Embryonic facial prominence (tissue), 1 donor: ENCODE measurements at regions not wholly inside any gene's neighbourhood (a gene's known extent, or its start where the extent isn't known, plus 50 kb on each side); places are given as distances from the start of the nearest gene placed in this dataset.
"Not testable (repeated sequence)": the region's sequence is repeated elsewhere in the genome, so short reads cannot be mapped to it uniquely, and the experiment has no call there.

Experiments
- DNase-seq: peaks from one replicate; pipeline ENCODE4 v3.0.0-alpha.2; 2016; ENCODE audit errors: extremely low spot score

DNA sequence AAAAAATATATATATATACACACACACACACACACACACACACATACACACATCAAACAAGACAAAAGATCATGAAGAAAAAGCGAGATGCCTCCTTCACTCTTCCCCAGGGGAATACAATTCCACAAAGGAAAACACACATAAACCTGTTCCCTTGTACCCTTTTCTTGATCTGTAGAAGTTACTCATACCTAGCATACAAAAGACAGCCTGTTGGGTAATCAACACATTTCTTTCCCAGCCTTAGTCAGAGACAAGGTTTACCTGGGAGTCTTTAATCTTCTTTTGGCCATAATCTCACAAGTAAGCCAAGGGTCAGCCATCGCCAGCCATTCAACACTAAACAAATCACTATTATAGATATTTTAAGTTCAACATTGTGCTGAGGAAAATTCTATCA, 407.0 kb downstream of the SUCLG1 start:
- DNase-seq, result no peak

DNA sequence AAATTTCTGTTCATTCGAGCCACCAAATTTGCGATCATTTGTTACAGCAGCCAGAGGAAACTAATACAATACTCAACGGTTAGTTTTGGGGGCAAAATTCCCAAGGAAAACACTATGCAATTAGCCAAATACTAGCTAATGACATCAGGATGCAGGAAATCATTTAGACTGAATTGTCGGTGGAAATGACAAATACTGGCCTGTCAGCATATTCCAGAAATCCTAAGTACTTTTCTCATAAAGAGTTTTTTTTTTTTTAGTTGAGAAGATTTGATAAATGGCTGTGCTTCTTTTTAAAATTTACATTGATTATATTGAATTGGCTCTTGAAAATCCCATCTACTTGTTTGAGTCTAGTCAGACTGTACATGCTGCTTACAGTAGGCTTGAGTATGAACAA, 410.1 kb downstream of the SUCLG1 start:
- DNase-seq, result no peak

DNA sequence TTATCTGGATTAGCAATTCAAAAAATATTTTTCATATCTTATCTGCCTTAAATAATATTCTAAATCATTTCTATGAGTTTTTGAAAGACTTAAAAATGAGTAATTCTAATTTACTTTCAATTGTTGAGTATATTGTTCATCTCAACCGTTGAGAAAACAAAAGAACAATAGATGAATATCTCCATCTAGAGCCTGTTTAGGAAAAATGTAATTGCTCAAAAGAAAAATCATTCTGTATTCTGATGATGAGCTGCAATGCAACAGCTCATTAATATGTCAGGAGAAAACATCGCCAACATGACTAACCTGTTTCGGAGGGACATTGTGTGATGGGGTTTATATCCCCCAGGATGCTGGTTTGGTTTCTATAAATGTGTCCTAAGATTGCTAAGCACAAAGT, 417.6 kb downstream of the SUCLG1 start:
- no peak for DNase-seq

DNA sequence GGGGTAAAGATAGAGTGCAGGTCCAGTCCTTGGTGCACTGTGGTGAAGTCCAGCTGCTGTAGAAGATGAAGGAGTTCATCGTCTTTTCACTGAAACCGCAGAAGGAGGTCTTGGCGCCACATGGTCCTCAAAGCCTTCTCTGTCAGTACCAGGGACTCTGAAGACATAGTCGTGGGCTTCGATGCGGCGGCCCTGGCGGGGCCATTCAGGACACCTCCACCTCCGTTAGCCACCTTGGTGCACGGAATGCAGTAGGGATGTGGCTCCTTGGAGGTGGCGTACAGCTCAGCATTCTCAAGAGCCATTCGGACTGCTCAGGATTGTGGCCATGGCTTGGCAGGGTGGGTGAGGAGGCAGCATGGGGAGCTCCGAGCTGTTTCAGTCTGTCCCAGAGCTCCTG, 418.8 kb downstream of the SUCLG1 start:
- no peak for DNase-seq

DNA sequence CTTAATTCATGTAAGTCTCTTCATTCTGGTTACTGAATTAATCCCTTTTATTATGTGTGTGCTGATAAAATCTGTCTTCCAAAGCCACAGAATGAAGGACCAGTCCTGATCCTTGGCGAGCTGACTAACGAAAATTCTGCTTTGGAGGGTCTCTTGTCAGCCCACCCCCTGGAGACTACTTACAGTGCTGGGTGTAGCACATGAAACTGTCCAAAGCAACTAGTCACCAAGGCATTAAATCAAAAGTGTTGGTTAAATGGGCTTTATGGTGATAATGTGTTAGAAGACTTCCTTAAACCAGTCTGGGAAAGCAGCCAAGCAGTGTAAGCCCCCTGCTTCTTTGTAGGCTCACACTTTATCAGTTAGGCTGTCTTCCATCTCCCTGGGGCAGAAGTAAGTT, 420.2 kb downstream of the SUCLG1 start:
- DNase-seq, result no peak

DNA sequence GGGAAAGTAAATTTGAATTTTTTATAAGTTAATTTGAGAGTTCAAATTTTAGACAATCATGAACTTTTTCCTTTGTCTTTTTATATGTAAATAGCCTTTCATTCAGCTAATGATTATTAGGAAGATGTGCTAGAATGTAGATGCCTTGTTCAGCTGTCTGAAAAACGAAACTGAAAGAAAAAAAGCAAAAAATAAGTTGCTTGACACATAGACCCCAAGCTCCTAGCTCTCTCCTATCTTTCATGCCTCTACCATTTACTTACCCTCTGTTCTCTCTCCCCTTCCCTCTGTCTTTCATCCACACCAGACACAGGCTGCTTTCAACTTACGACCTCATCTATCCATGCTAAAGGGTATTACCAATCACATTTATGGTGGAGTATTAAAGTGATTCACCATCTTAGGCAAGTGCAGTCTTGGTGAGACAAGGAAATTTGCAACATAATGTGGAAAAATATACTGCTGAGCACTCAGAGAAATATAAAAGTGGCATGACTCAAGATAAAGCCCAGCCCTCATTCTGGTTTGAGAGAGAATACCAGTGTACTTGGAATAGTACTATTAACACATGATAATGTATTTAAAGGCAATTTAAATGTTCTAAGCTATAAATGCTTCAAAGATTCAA, 425.6 kb downstream of the SUCLG1 start:
- DNase-seq, result no peak

DNA sequence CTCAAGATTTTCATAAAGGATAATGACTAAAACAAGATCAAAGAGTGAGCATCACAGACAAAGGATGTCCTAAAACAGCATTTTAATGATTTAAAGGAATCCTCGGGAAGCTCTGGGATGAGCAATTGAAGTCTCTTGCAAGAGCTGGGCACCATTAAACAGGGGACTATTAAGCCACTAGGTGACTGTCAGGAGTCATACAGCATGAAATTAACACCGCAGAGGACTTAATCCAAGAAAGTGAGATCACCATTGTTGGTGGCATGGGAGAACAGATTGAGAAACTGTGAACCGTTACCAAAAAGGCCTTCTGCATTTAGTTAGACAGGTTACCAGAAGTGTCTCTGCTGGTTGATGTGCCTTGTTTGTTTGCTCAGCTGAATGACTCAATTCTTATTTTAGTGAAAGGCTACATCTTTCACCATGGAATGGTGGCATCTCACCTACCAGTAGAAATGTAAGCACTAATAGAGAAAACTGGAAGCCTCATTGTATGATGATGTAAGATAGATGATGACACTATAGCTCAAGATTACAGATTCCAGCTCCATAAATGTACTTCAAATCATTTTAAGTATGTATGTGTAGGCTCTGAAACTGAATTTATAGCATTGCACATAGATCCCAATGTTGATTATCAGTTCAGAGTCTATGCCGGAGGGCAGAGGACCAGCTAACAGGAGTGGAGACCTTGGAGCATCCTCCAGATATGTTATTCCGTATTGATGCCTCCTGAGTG, 427.6 kb downstream of the SUCLG1 start:
- no peak for DNase-seq

DNA sequence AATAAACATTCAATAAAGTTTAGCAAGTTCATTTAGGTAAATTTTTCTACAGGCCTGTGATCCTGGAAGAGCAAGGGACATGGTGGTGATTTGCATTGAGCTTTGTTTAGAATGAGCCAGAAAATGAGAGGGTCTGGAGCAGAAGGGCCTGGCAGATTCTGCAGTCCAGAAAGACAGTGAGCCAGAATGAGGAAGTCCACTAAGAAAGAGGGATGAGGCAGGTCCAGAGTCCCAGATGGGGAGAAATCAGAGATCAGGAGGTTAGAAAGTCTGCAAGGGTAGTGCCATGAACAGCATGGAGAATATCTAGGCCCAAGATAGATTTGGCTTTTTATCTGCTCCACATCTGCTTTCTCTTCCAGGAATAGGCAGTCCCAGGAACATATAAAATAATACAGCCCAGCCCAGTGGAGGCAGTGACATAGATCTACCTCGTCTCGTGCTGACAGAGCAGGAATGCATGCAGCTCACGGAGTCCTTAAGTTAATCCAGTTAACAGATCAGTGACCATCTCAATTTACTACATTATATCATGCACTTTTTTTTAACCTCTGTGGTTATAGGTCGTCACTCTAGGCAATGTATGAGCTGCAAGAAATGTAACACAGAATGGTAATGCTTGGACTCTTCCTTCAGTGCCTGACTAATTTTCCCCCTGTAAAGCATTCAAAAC, 429.0 kb downstream of the SUCLG1 start:
- no peak for DNase-seq

DNA sequence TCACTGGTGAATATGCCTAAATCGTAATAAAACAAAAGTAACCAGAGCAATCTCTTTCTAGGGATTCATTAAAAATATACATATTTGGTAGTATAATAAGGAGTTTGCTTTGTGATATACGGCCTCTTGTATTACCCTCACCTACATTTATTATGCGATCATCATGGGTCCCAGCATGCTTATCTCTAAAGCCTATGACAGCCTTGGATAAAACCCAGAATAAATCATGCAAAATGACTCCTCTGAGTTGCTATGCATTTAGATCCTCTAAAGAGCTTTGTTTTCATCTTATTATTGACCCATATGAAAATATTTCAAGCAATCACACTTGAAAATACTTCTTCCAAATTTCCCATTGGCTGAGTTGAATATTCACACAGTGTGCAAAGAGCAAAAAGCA, 432.3 kb downstream of the SUCLG1 start:
- DNase-seq, result no peak

DNA sequence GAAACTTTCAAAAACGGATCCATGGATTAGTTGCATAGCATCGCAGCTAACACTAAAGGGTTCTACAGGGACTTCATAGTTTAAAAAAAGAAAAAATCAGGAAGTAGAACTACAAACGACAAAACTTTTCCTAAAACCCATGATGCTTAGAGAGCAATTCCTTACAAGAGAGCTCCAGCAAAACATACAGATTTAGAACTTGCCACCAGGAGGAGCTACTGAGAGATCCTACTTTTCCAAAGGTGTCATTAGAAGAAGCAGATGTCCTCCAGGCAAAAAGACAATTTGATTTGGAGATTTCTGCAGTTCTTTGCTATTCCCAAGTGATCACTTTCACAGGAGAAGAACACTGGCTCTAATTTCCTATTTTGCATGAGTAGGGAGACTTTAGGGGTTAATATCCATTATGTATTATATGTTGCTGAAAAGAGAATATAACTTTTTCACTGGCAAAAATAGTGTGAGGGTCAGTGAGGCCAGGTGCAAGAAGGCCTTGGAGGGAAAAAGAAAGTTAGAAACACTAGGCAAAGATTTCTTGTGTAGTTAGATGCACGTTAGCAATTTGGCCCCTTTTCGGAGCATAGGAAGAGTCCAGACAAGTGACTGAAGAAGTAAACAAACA, 436.2 kb downstream of the SUCLG1 start:
- no peak for DNase-seq

DNA sequence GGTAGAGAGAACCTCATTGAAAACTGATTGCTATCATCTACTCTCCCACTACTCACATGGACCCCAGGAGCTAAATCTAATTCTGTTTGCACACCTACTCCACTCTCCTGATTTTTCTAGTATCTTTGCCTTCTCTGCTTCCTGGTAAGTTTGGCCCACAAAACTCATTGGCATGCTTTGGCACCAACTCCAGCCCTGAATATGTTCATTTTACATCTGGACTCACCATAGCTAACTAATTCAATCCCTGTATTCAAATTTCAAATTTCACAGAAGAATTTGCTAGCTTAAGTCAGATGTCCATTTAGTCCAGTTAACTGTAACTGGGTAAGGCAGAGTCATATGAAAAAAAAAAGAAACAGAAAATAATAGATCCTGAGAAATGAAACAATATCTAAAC, 442.1 kb downstream of the SUCLG1 start:
- no peak for DNase-seq

DNA sequence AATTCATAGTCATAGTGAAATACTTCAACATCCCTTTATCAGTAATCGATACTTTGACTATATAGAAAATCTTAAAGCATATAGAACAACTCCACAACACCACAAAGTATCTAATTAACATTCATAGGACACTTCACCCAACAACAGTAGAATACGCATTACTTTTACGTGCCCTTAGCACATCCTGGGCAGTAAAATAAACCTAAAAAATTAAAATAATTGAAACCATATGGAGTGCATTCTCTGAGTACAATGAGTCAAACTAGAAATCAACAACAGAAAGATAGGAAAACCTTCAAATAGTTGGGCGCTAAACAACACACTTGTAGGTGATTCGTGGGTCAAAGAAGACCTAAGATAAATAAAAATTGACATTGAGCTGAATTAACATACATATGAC, 442.9 kb downstream of the SUCLG1 start:
- no peak for DNase-seq

DNA sequence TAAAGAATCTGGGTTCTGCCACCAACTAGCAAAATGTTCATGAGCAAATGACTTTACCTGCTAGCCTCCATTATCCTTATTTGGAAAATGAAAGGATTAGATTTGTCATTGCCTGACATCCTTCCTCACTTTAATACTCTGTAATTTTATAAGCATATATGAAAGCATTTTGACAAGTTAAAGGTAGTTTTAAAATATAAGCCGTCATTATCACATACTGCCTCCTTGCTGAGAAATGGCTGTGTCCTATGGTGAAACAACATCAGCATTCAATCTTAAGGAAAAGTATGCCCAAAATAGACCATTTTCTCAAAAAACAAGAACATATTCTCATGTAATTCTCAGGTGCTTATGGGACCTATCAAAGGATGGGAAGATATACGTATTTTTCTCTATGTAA, 461.2 kb downstream of the SUCLG1 start:
- DNase-seq, result no peak

DNA sequence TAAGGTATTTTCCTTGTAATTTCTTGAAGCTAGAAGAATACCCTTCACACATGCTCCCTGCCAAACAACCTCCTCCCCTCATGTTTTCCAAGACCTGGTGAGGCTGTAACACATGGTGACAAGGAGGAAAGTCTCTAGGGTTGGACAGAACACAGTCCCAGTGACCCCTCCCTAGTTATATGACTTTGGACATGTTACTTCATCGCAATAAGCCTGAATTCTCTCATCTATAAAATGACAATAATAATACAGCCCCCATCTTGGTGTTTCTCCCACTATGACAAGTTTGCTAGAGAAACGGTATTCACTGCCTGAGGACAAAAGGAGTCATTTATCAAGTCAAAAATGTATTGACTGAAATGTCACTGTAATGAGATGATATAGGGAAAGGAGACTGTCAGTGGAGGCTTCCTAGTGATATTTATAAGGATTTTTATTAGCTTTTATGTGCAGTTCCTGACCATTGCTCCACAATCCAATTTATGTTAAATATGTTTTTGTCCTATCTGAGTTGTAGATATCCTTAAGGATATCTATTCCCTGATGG, 464.4 kb downstream of the SUCLG1 start:
- no peak for DNase-seq

DNA sequence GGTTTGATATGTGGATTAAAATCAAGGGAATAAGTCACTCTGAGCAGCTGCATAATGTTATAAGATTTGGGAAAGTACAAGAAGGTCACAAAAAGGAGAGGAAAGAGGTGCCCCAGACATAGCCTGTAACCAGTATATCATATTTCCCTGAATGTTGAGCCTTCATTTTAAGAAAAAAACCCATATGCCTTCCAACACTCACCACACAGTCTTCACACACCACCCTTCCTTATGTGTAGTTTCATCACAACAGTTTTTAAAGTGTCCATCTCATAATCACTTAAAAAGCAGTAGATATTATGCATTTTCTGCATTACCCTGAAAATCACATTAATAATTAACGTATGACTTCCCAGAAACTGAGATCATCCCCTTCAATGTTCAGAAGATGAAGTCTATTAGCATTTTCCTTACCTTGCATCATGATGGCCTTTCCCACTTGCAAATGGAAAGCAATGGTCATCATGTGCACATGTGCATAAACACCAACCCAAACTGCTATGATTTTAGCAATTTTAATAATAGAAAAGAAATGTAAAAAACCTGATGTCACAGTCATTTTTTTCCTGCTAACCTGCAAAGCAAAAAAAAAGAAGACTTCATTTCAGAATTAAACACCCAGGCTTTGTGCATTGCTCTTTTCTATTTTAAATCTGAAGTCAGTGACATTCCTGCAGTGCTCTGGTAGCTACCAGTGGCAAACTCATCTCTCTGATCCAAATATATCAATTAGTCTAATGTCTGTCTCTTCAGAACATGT, 465.0 kb downstream of the SUCLG1 start:
- DNase-seq, result no peak

DNA sequence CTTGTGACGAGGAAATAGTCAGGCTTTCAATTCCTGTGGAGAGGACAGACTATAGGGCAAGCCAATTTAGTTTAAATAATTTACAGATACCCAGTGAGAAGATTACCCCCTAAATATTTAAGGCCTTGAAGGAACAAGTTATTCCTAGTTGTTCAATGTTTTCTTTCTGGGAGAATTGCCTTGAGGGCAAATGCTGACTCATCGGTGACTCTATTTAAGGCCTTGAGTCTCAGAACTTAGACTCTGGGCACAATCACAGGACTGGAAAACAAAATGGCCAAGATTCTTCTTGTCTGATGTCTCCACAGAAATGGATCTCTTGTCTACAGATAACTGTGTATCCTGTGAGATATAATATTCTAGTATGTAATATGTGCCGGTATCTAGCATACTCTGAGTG, 467.1 kb downstream of the SUCLG1 start:
- no peak for DNase-seq

DNA sequence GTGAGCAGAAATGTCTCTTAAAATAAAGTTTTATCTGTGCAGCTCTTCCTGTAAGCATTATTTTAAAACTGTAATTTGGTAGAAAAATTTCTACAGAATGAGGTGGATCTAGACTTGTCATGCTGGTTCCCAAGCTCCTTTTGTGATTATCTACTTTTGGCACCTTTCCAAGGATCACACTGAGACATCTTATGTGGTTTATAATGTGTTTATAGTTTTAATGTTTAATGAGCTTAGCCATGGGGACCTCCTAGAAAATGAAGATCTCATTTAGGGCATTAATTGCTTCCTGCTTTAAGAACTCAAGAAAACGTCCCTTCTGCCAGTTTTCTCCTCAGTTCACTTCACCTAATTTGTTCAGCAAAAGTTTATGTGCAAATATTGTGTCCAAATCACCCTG, 468.4 kb downstream of the SUCLG1 start:
- no peak for DNase-seq

DNA sequence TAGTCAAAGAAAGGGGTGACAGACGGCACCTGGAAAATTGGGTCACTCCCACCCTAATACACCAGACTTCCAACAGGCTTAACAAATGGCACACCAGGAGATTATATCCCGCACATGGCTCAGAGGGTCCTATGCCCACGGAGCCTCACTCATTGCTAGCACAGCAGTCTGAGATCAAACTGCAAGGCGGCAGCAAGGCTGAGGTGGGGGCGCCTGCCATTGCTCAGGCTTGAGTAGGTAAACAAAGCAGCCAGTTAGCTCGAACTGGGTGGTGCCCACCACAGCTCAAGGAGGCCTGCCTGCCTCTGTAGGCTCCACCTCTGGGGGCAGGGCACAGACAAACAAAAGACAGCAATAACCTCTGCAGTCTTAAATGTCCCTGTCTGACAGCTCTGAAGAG, 482.5 kb downstream of the SUCLG1 start:
- not testable (repeated sequence) for DNase-seq

DNA sequence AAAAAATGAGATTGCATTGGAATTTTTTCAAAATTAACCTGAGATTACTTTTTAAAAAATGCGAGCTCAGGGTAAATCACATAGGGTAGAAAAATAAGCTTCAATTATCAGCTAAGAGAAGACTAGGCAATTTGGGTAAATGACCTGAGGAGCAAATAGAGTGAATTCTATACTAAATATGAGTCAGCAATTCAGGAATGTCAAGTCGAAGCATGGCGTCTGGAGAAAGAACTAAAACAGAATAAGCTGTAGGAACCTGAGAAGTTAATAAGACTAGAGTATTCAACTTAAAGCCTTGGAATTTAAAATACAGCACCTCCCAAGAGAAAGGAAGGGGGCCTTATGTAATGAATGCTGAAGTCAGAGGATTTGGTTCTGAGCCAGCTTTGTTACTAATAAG, 487.0 kb downstream of the SUCLG1 start:
- DNase-seq, result no peak

DNA sequence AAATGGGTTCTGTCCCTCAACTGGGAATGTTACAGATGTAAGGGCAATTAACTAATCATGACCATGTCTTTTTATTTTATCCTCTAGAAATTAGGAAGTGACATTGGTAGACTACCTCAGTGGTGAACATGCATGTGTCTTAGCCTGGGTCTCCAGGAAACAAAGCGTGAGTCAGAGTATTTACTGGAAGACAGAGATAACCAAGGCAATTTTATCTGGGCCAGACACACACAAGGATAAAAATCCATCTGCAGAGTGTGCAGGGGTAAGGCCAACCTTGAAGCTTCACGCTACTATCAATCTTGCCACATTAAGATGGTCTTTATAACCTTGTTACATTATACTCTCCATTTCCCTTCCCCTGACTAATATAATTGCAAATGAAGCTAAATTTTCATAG, 487.5 kb downstream of the SUCLG1 start:
- no peak for DNase-seq

DNA sequence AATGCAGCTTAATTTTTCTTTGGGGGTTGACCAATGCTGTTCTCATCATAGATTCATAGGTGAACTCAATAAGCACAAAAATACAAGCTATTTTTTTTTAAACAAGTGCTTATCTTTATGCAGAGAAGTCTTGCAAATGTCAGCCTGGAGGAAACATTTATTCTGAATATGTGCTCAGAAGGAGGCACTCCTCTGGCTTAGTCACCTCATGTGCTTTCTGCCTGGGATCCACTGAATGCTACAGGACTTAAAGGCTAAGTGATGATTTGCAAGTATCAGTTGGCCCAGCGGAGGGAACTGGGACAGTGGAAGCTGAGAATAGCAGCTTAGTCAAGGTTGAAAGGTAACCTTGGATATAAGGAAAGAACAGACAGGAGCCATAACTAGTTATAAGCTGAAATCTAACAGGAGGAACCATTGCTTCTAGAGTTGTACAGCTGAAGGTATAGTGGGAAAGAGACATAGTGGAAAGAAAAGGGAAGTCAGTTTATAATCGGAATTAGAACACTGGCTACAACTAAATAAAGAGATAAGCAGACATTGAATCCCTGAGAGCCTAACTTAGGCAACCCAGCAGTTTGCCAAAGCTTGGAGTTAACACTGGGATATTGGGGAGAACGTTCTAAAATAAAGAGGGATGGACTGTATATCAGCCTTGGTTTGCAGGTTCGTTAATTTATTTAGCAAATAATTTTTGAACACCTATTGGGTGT, 488.7 kb downstream of the SUCLG1 start:
- no peak for DNase-seq
